Hippocampal formation (tissue), 2 donors: ENCODE measurements at regions not wholly inside any gene's neighbourhood (a gene's known extent, or its start where the extent isn't known, plus 50 kb on each side); places are given as distances from the start of the nearest gene placed in this dataset.
A peak's percentile ranks its signal among the peaks of the same experiment; 100 is the strongest.
"Not testable (repeated sequence)": the region's sequence is repeated elsewhere in the genome, so short reads cannot be mapped to it uniquely, and the experiment has no call there.

Source experiments
- DNase-seq, 2 donors: peaks; one replicate each; lab custom pipeline; 2025; lab: John Stamatoyannopoulos, UW

DNA sequence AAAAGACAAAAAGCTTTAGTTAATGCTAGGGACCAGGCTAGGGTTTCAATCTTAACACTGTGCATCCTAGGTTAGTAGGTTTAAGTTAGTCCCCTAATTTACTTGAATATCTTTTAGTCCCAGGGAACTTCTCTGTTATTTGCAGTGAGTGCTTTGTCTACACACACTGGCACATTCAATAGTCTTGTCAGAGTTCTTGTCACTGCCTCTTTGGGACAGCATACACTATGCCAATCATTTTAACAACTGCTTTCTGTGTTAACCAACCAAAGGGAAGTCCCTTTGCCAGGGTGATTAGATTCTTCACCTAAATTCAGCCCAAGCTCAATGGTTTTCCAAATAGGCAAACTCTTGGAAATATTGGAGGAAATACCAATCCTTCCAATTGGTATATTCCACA, 221.8 kb upstream of the IGFBP7 start:
- no peak for DNase-seq

DNA sequence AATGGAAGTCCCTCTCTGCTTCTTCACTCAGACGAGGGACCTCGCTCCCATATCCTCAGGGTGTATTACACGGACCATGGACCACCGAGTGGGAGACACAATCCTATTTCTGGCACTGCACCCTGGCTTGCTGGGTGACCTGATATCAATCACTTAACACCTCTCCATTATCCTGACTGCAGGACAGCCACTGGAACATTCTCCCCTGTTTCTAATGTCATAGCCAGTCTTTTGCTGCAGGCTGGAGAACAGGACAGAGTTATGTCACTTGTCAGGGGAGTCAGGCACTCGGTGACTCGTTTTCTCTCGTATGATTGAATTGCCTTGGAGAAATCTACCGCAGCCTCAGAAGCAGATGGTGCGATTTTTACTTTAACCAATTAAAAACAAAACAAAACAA, 219.1 kb upstream of the IGFBP7 start:
- no peak for DNase-seq

DNA sequence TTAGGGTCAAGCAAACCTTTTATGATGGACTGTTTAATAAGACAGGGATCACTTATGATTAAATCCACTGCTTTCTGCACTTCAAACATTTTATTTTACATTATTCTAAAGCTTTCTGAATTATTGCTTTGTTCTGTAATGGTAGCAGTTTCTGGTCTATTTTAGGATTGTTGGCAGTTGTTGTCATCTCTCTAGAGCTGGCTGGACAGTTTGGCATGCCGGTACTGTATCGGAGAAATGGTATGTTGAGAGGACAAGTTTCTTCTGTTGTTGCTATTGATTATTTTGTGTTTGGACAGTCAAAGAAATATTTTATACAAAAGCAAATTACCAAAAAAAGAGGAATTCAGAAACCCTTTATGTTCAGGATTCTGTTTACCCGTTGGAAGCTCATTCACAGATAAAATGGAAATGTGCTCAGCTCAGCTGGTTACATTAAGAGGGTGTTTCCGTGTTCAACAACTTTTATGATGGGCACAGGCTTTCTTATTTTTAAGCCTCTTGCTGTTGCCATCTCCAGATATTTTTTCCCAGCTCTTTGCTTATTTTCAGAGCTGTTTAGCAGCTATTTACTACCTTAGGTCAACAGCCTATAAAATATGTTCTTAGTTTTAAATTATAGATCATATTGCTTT, 214.6 kb upstream of the IGFBP7 start:
- no peak for DNase-seq

DNA sequence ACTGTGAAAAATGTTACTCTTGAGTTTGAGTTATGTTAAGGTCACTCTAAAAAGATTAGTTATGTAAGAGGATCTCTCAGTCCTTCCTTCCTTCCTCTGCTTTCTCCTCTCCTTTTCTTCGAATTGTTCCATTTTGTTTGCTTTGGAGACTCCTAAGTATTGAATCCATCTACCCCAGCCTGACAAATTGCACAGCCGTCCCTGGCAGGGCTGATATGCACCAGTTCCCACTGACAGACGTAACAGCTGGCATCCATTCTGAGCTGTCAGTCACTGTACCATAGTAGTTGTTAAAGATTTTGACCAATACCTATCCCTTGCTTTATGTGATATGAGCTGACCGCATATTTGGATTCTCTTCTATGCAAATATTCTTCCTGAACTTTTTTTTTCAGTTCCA, 210.7 kb upstream of the IGFBP7 start:
- no peak for DNase-seq

DNA sequence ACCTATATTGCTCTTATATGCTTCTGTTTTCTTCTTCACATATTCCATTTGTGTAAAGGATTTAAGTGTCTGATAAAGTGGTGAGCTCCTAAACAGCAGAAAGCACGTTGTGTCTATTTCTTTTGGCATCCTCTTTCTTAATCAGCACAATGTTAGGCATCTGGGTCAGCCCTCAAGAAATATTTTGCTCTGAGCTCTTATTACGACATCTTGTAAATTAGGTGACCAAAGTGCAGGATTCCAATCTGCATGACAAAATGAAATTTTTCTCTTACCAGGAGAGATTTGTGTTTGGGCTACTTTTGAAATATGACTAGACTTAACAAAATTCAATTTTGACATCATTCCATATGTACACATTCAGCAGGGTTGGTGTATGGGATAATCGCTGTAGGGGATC, 210.0 kb upstream of the IGFBP7 start:
- no peak for DNase-seq

DNA sequence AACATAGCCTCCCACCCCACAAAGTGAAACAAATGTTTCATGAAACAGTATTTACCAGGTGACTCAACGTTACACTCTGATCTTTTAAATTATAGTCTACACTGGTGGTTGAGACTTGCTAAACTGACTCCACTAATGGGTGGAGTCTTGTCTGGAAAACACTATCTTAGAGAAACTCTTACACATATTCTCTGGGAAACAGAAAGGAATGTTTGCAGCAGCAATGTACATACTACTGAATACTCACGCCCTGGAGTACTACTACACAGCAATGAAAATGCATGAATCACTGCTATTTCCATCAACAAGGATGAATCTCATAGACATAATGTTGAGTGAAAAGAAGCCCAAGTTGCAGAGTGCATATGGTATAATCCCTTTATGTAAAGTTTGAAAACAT, 208.5 kb upstream of the IGFBP7 start:
- no peak for DNase-seq

DNA sequence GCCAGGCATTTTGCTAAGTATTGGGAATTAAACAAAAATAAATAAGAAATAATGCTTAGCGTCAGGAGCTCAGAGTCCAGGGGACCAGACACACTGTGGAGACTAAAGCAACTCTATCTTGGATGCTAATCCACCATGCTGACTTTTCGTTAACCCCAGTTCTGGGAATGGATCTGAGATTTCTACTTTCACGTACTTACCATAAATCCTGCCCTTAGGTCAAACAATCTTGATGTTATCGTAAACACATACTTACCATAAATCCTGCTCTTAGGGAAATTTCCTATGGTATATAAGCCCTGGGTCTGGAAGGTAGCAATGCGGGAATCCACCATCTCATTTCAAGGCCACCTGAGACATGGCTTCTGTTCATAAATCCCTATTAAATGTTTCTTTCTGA, 204.5 kb upstream of the IGFBP7 start:
- no peak for DNase-seq

DNA sequence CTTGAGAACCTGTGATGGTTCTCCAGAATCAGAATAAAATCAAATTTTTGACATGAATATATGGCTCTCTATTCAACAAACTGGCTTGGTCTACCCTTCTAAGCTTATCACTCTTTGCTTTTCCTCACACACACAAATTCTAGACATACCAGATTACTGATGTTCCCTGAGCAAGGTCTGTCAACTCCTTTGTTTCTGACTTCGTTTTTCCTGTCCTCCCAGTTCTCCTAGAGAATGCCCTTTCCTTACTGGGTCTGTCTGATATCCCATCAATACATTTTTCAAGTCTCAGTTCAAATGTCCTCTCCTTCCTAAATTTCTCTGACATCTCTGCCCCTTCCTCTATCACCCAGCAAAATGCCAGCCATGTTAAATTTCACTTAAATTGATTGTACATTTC, 202.1 kb upstream of the IGFBP7 start:
- DNase-seq: no peak

DNA sequence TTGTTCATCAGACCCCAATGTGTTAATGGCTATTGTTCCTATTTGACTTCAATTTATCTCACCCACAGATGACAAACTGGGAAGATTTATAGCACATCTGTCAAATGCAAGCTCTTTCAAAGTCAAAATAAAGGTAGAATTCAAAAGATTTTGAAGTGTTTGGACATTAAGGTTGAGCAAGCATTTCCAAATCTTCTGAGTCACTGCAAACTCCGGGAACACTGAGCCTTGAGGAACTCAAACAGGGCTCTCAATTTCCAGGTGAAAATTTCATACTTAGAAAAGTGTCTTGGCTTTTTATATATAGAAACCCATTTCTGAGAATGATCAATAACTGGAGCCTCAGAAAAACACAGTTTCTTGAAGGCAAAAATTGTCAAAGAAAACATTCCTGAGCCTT, 199.5 kb upstream of the IGFBP7 start:
- no peak for DNase-seq

DNA sequence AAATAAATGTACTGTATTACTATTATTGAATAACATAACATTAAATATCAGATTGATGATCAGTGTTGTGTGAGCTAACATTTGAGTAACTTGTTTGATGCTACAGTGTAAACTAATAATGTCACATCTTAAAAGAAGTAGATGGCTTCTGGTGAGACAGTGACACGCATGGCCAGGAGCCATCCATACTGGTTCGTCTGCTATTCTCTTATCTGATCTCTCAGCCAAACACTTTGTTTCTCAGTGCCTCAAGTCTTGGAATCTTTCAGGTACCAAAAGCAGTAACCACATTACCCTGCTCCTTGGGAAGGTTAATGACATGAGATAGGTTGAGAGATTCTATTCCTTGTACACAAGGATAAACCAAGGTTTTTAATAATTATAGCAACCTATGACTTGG, 198.1 kb upstream of the IGFBP7 start:
- DNase-seq: no peak

DNA sequence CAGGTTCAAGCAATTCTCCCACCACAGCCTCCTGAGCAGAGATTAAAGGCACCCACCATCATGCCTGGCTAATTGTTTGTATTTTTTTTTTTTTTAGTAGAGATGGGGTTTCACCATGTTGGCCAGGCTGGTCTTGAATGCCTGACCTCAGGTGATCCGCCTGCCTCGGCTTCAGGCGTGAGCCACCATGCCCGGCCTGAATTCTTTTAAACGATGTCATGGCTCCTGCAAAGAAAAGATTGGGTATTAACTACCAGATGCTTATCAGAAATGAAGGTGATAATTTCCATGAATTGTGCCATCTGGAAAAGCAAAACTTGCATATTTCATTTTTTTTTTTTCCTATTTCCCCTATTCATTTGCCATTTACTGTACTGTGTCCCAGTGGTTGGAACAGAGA, 195.7 kb upstream of the IGFBP7 start:
- DNase-seq: no peak

DNA sequence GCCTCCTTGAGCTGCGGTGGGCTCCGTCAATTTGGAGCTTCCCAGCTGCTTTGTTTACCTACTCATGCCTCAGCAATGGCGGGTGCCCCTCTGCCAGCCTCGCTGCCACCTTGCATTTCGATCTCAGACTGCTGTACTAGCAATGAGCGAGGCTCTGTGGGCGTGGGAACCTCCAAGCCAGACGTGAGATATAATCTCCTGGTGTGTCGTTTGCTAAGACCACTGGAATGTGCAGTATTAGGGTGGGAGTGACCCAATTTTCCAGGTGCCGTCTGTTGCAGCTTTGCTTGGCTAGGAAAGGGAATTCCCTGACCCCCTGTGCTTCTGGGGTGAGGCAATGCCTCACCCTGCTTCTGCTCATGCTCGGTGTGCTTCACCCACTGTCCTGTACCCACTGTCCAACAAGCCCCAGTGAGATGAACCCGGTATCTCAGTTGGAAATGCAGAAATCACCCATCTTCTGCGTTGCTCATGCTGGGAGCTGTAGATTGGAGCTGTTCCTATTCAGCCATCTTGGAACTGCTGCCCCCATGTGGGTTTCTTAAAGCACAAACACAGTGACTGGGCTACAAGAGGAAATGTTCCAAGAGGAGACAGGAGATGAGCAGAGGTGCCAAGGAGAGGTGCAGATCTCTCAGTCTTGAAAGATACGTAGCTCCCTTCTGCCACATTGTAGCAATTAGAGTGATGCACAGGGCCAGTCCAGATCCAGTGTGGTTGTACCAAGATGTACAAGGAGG, 193.0 kb upstream of the IGFBP7 start:
- DNase-seq: peak in 1 of 2 donors; percentile 8

DNA sequence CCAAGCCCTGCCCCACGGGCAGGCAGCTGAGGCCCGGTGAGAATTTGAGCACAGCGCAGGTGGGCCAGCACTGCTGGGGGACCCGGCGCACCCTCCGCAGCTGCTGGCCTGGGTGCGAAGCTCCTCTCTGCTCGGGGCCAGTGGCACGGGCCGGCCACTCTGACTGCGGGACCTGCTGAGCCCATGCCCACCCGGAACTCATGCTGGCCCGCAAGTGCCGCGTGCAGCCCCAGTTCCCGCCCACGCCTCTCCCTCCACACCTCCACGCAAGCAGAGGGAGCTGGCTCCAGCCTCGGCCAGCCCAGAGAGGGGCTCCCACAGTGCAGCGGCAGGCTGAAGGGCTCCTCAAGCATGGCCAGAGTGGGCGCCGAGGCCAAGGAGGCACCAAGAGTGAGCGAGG, 190.1 kb upstream of the IGFBP7 start:
- DNase-seq: not testable (repeated sequence)

DNA sequence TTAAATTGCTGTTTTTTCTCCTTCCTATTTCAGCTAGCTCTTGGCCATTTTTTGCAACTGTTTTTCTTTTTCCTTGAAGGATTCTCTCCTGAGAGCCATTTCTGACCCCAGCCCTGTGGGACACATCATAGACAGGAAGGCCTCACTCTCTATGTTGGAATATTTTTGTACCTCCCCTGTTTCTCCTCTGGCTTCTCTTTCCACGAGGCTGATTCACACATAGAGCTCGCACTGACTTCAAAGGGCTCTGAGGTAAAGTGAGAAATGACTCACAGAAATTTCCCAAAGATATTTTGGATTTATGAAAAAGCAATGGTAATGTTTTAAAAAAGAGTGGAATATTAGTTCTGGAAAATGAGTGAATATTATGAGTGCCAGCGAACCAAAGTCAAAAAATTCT, 181.7 kb upstream of the IGFBP7 start:
- no peak for DNase-seq

DNA sequence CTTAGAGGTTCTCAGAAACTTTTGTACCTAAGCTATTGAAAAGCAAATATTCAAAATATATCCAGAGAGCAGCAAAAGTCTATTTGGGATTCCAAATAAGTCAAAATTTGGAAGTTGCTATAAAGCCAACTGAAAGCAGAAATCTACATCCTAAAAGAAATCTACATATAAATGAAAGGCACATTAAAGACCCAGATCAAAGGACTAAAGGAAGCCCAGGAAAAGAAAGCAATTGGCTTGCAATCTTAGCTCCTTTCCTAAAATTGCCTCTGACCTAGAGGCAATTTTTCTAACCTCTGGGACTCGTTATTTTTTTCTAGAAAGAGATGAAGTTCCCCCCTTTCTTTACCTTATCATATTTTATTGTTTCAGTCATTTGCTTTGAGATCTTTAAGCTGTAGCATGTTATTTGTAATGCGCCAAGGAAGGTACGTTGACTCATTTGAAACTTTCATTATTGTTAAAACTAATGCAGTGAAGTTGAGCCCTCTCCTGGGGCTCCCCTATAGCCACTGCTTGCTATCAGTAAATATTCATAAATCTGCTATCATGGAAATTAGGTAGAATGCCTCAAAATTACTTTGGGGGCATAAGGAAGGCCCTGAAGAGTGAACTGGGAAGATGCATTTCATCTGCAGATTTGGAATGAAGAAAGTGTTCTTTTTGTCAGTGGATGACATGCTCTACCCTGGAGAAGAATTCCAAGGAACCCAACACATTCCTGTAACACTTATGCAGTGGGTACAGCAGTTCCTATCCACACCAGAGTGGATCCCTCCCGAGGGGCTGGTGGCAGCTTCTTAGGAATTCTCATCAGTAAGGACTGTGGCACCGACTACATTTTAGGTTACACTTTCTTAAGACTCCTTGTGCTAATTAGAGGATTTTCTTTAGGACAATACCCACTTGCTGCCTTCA, 177.8 kb upstream of the IGFBP7 start:
- no peak for DNase-seq

DNA sequence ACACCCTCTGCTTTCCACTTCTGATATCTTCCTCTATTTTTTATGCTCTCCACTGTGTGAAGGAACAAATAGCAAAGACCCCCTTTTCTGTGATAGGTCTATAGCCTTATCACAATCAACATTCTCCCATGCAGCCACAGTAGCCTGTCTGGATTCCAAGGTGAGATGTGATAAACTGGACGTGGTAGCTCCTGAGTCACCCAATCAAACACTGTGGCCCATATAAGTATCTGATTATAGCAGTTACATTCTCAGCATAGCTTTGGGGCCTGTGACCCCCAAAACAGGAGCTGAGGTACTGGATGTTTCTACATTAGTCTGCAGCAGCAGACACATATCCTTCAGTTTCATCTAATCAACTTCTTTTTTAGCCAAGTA, 172.7 kb upstream of the IGFBP7 start:
- DNase-seq: no peak

DNA sequence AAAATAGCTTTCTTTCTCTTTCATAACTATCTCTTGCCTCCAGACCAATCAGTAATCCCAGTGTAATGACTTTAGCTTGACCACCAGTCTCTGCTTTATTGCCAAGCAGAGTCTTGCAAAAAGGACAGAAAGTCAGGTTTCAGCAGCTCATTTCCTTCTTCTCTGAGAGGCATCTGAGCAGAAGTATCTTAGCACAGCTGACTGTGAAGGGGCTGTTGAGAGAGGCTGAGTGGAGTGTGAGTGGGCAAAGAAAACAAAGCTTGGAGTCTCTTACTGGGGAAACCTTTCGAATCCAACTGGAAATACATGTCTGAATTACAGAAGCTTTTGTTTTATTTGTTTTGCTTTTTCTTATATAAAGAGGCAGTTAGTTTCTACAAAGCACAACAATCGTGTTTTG, 170.3 kb upstream of the IGFBP7 start:
- DNase-seq: no peak

DNA sequence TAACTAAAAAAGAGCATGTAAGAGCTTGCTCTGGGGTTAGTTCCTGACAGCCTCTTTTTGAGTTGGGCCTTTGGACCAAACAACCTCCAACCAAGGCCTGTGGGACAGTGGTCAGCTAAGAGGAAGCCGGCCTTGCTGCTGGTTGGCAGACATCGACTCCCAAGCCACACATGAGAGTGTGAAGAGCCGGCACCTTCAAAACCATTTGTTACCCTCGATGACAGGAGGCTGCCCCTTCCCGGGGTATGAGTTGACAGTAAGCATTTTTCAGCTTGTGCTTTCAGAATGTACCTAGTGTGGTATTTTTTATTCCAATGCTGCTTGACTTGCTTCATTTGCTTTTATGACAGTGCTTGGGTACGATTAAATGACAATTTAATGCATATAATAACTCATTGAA, 168.6 kb upstream of the IGFBP7 start:
- no peak for DNase-seq

DNA sequence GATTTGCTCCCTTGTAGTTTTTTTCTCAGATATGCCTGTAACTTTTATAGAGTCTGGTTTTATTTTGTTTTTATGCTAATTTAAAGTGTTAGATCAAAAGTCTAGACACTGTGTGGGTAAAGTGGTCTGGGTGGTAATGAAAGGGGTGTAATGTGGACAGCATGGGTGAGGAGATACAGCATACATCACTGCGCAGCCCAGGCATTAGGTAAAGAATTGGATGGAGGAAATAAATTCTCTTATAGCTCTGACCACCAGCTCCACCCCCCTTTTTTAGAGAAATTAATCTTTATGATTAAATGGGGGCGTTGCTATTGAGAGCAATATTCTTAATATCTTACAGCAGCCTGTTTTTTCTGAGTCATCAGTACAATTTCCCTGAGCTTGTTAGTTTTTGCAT, 163.9 kb upstream of the IGFBP7 start:
- no peak for DNase-seq

DNA sequence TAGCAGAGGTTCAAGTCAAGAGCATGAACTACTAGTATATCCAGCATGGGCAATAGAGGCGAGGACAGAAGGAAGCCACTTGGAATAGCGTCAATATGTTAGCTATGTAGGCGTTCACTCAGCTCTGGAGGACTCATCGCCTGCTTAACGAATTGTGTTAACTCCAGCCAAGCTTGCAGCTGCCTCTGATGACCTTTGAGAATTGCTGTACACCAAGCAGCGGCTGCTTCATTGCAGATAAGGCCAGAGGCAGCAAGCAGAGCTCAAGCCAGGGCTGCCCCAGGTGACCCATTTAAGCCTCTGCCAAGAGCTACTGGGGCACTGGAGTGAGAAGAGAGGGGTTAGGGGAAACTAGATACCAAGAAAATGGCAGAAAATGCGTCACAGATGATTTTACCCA, 160.2 kb upstream of the IGFBP7 start:
- no peak for DNase-seq

DNA sequence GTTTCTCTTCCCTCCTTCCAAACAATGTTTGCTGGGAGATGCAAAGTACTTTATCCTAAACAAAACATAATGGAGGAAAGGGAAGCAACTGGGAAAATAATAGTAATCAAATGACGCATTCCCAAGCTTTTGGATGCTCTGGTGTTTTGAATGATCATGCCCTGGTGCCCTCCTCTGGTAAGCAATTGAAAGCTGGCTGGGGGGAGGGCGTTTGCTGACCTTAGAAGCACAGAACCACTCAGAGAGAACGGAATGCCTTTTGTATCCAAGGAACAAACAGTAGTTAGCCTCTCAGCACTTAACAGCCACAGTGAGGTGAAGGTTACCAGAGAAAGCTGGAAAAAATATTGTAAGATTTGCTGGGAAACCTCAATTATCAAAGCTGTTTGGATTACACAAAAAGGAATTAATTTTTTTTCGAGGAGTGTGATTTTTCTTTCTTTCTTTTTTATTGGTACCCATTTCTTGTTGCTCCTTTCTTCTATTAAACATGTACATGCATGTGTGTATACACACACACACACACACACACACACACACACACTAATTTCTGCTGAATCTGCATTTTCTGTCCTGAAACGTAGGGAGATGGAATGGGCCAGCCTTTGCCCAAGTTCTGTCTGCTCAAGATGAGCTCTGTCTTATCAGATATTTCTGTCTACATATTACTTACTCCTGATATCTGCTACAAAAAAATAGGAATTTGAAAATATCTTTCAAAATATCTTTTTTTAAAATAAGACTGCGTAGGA, 155.8 kb upstream of the IGFBP7 start:
- DNase-seq: peak in 1 of 2 donors; percentile 35

DNA sequence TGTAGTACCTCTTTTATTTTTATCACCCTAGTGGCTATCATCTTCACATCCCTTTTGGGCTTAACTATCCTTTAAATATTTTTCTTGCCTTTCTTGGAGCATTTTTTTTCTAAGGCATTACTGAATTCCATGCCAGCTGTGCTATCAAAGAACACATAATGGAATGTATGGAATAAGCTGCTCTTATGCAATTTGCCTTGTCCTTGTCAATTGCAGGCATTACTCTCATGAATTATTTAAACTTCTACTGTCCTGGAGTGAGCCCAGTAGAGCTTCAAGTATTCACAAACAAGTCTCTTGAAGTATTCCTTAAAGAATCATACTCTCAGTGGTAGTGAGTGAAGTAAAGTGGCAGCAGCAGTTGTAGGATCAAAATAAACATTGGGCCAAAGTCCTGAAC, 144.6 kb upstream of the IGFBP7 start:
- no peak for DNase-seq
